T-helper 1 cell treated with Interleukin-12 subunit alpha and Interleukin-12 subunit beta and Interleukin-4 antibody, amounts not matched to agents 30 ng/mL and 1 ng/mL, for 36 hours (primary cell): ENCODE measurements at regions not wholly inside any gene's neighbourhood (a gene's known extent, or its start where the extent isn't known, plus 50 kb on each side); places are given as distances from the start of the nearest gene placed in this dataset.

ENCODE experiments used
- intact Hi-C: fragments of 100-400 bp; cut with micrococcal nuclease; formaldehyde crosslinking; loops from one replicate; pipeline ENCODE4 v1.15.1; 2024

GRCh38 chr2:102078773-102079172, 63.8 kb upstream of the IL1R1 start:
- intact Hi-C loops = no loop called here

- intact Hi-C loops = loop anchor here (5.0 to 10.0 kb wide), 3 partner anchors 58 to 506 kb away; no protein-coding TSS in a partner anchor
Measured at GRCh38 chr2:102080451-102081242, 61.9 kb upstream of the IL1R1 start.

GRCh38 chr2:102081243-102081522, 61.4 kb upstream of the IL1R1 start:
- intact Hi-C loops = loop anchor here (5.0 to 10.0 kb wide), 3 partner anchors 59 to 506 kb away; no protein-coding TSS in a partner anchor

GRCh38 chr2:102081606-102082005, 60.9 kb upstream of the IL1R1 start:
- intact Hi-C loops = loop anchor here (1.0 to 10.0 kb wide), 7 partner anchors 23 to 507 kb away; no protein-coding TSS in a partner anchor

GRCh38 chr2:102082571-102083392, 59.8 kb upstream of the IL1R1 start:
- intact Hi-C loops = loop anchor here (1.0 to 10.0 kb wide), 10 partner anchors 20 to 508 kb away; no protein-coding TSS in a partner anchor

DNA sequence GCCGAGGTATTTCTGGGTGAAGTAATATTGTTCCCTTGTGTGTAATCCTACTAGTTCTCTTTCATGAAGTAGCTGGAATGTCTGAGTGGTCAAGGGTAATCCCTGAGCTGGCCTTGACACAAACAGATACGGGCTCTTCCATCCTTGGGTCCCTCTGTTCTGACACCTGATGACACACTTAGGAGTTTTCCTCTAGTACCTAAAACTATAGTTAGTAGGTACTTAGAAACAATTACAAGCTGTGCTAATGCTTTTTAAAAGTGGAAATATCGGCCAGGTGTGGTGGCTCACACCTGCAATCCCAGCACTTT, 59.2 kb upstream of the IL1R1 start:
- intact Hi-C loops = loop anchor here (1.0 to 10.0 kb wide), 9 partner anchors 21 to 509 kb away; no protein-coding TSS in a partner anchor

- intact Hi-C loops = loop anchor here (5.0 to 10.0 kb wide), 3 partner anchors 62 to 510 kb away; no protein-coding TSS in a partner anchor
Measured at GRCh38 chr2:102084651-102085050, 57.9 kb upstream of the IL1R1 start.

DNA sequence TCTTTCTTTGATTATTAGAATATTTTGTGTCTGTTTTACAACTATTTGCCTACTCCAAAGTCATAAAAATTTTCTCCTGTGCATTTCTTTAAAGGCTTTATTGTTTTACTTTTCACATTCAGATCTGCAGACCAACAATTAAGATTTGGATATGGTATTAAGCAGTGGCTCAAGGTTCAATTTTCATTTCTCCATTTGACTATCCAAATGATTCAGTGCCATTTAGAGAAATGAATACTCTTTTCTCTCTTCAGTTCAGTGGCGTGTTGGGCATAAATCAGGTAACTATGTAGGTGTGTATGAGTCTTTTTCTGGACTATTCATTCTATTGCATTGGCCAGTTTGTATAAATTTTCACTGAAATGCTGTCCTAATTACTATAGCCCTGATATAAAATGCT, 57.3 kb upstream of the IL1R1 start:
- intact Hi-C loops = loop anchor here (10.0 kb wide), 1 partner anchor 510 kb away; no protein-coding TSS in a partner anchor

- intact Hi-C loops = loop anchor here (10.0 kb wide), 1 partner anchor 512 kb away; no protein-coding TSS in a partner anchor
Measured at GRCh38 chr2:102086150-102086872, 56.2 kb upstream of the IL1R1 start.

DNA sequence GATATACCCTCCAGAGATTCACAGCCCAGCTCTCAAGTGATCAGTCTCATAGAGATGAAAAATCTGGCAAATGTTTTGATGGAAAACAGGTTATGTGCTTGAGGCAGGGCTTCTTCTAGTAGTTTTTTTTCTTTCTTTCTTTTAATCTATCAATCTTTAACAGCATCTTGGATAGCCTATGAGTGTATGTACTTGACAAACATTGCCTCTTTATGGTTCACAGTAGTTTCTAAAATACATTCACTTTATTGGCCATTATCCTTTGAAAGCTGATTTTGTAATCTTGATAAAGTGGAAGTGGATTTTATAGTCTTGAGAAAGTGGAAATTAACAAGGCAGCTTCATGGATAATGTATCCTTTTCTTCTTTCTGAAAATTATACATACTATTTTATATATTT, 51.4 kb upstream of the IL1R1 start:
- intact Hi-C loops = no loop called here

DNA sequence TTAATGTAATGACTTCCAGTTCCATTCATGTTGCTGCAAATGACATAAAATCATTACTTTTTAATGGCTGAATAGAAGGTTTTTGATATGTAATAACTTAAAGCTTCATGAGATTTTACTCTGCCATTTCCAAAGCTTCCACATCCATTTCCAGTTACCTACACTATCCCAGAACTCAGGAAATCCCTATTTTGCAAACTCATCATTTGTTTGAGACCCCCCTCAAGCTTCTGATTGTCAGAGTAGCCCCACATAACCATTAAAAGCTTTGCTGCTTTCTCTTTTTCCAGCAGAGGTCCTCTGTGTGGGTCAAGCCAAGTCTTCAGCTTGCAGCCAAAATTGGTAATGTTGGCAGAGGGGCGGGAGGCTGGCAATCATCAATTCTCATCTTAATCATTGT, 50.6 kb upstream of the IL1R1 start:
- intact Hi-C loops = no loop called here

DNA sequence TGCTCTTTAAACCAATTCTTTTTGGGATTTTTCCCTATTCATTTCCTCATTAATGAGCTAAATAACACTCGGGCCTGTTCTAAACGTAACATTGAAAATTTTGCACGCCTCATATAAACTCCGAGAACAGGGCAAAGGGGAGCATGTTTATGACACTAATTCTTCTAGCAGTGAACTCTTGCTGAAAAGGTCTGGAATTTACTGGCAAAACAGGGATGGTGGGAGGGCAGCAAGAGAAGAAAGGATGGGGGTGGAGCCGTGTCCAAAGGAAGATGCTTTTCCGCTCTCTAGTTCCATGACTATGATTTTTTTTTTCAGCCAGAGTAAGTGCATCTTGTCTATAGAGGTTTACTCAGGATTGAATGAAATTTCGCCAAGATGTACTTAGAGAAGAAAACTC, 50.0 kb upstream of the IL1R1 start:
- intact Hi-C loops = no loop called here
